ENCODE measurements at regions not wholly inside any gene's neighbourhood (a gene's known extent, or its start where the extent isn't known, plus 50 kb on each side); places are given as distances from the start of the nearest gene placed in this dataset.

GRCh38 chr12:14244876-14245669 lies 120.4 kb upstream of the ATF7IP start:
- H3K79me2 ChIP-seq, result no peaks in the 10 kb centered on the region

GRCh38 chr12:14247166-14247565 lies 118.3 kb upstream of the ATF7IP start:
- Histone ChIP-seq H3K27me3 (ENCODE audit: control insufficient read depth, insufficient read depth, low read length) (no peaks in the 10 kb centered on the region), H3K9ac (no peak overlapping the region), H3K27ac (no peak overlapping the region), H3K9me3 (ENCODE audit: control insufficient read depth, low read length) (no peaks in the 10 kb centered on the region), H3K79me2 (no peaks in the 10 kb centered on the region), H3K4me2 (ENCODE audit: low read length) (no peak overlapping the region), H3K4me3 (ENCODE audit: low read depth, low read length) (no peak overlapping the region), H2AFZ (no peak overlapping the region), H3K4me1 (peaks cover 7% of the 10 kb centered on the region), H3K36me3 (ENCODE audit: control insufficient read depth, insufficient read depth, low read length) (no peaks in the 10 kb centered on the region)
- no peak for TF ChIP-seq CTCF (IDR thresholded peaks at IDR 0.05)

More at GRCh38 chr12:14244876-14245669, 120.4 kb upstream of the ATF7IP start:
- H3K9ac ChIP-seq, result no peak overlapping the region
- TF ChIP-seq CTCF (IDR thresholded peaks at IDR 0.05), result no peak
- H3K4me1 ChIP-seq, result peaks cover 8% of the 10 kb centered on the region
- no peak overlapping the region for H3K4me3 ChIP-seq (ENCODE audit: low read depth, low read length)
- H3K36me3 ChIP-seq (ENCODE audit: control insufficient read depth, insufficient read depth, low read length), result no peaks in the 10 kb centered on the region
- H3K4me2 ChIP-seq (ENCODE audit: low read length), result no peak overlapping the region
- no peaks in the 10 kb centered on the region for H3K9me3 ChIP-seq (ENCODE audit: control insufficient read depth, low read length)
- no peak overlapping the region for H2AFZ ChIP-seq
- no peaks in the 10 kb centered on the region for H3K27me3 ChIP-seq (ENCODE audit: control insufficient read depth, insufficient read depth, low read length)
- H3K27ac ChIP-seq, result no peak overlapping the region

GRCh38 chr12:14249368-14249767 lies 116.1 kb upstream of the ATF7IP start:
- Histone ChIP-seq H3K4me1 (peaks cover 7% of the 10 kb centered on the region), H3K27me3 (ENCODE audit: control insufficient read depth, insufficient read depth, low read length) (no peaks in the 10 kb centered on the region), H3K9ac (no peak overlapping the region), H3K36me3 (ENCODE audit: control insufficient read depth, insufficient read depth, low read length) (no peaks in the 10 kb centered on the region), H3K27ac (no peak overlapping the region), H3K79me2 (no peaks in the 10 kb centered on the region), H3K9me3 (ENCODE audit: control insufficient read depth, low read length) (no peaks in the 10 kb centered on the region), H2AFZ (peak overlapping the region; percentile 73), H3K4me3 (ENCODE audit: low read depth, low read length) (no peak overlapping the region), H3K4me2 (ENCODE audit: low read length) (no peak overlapping the region)
- TF ChIP-seq CTCF (IDR thresholded peaks at IDR 0.05), result no peak

GRCh38 chr12:14252697-14253096 lies 112.8 kb upstream of the ATF7IP start:
- Histone ChIP-seq H3K27ac (no peak overlapping the region), H3K36me3 (ENCODE audit: control insufficient read depth, insufficient read depth, low read length) (no peaks in the 10 kb centered on the region), H3K4me1 (peaks cover 19% of the 10 kb centered on the region), H3K9ac (no peak overlapping the region), H3K9me3 (ENCODE audit: control insufficient read depth, low read length) (no peaks in the 10 kb centered on the region), H3K79me2 (no peaks in the 10 kb centered on the region), H2AFZ (no peak overlapping the region), H3K4me2 (ENCODE audit: low read length) (no peak overlapping the region), H3K4me3 (ENCODE audit: low read depth, low read length) (no peak overlapping the region), H3K27me3 (ENCODE audit: control insufficient read depth, insufficient read depth, low read length) (no peaks in the 10 kb centered on the region)
- TF ChIP-seq CTCF (IDR thresholded peaks at IDR 0.05), result no peak

- H3K9me3 ChIP-seq (ENCODE audit: control insufficient read depth, low read length), result no peaks in the 10 kb centered on the region
- no peak overlapping the region for H3K4me3 ChIP-seq (ENCODE audit: low read depth, low read length)
- H3K4me2 ChIP-seq (ENCODE audit: low read length), result no peak overlapping the region
- H2AFZ ChIP-seq, result no peak overlapping the region
- TF ChIP-seq CTCF (IDR thresholded peaks at IDR 0.05), result no peak
- H3K27me3 ChIP-seq (ENCODE audit: control insufficient read depth, insufficient read depth, low read length), result no peaks in the 10 kb centered on the region
- H3K9ac ChIP-seq, result no peak overlapping the region
- peaks cover 26% of the 10 kb centered on the region for H3K4me1 ChIP-seq
- no peaks in the 10 kb centered on the region for H3K79me2 ChIP-seq
- no peaks in the 10 kb centered on the region for H3K36me3 ChIP-seq (ENCODE audit: control insufficient read depth, insufficient read depth, low read length)
- no peak overlapping the region for H3K27ac ChIP-seq
These were observed 112.0 kb upstream of the ATF7IP start for GRCh38 chr12:14253496-14253895.
